Ovary (tissue), 7 donors: ENCODE measurements at regions not wholly inside any gene's neighbourhood (a gene's known extent, or its start where the extent isn't known, plus 50 kb on each side); places are given as distances from the start of the nearest gene placed in this dataset.

ENCODE experiments used
- DNase-seq, 5 donors: peaks; one replicate each; pipeline ENCODE4 v3.0.0-alpha.2; 2019 to 2020
- H3K27ac ChIP-seq, 2 donors: fragments of 200-600 bp; one replicate each; pipeline versions ENCODE4 v1.5.1 to v1.8.0; 2019 to 2022
- H3K27me3 ChIP-seq: fragments of 200-600 bp; one replicate; pipeline ENCODE4 v1.8.0; 2022
- H3K36me3 ChIP-seq: fragments of 200-600 bp; sonication (generic); one replicate; pipeline ENCODE4 v1.5.1; 2019
- H3K4me1 ChIP-seq: one replicate; pipeline ENCODE4 v1.8.1; 2013; ENCODE audit warnings: mild to moderate bottlenecking, moderate library complexity; ENCODE audit not compliant: insufficient read depth
- H3K4me3 ChIP-seq: fragments of 200-600 bp; sonication (generic); one replicate; pipeline ENCODE4 v1.5.1; 2017
- H3K9me3 ChIP-seq, 2 donors: fragments of 200-600 bp in 1 of 2; sonication (generic) in 1 of 2; one replicate each; pipeline versions ENCODE4 v1.5.1 to v1.8.1; 2013 to 2019; ENCODE audit warnings: mild to moderate bottlenecking in 1 of 2, moderate library complexity in 1 of 2
- CTCF ChIP-seq, 3 donors: fragments of 450-650 bp in 2 of 3; fragments of 200-600 bp in 1 of 3; IDR thresholded peaks; one replicate each; pipeline versions ENCODE4 v1.5.1 to v1.8.0; 2016 to 2022; ENCODE audit warnings: antibody characterized with exemption in 3 of 3, mild to moderate bottlenecking in 1 of 3
- EP300 ChIP-seq: sonication (generic); formaldehyde crosslinking; IDR thresholded peaks from one replicate; pipeline ENCODE4 v1.6.1; 2017; ENCODE audit warnings: antibody characterized with exemption
- POLR2A ChIP-seq: fragments of 450-650 bp; IDR thresholded peaks from one replicate; pipeline ENCODE4 v1.6.1; 2017; ENCODE audit warnings: antibody characterized with exemption, mild to moderate bottlenecking, moderate library complexity
- WGBS, 3 donors: extraction: QIAGEN DNeasy Blood & Tissue Kit in 1 of 3; methylation state at CpG; one replicate each; pipeline versions ENCODE4 v1.1.5 to v1.1.7; 2013 to 2017; 5-methylcytosine and 5-hydroxymethylcytosine counted together
- intact Hi-C, 4 donors: fragments of 100-400 bp; cut with DNase I; formaldehyde crosslinking; loops; one replicate each; pipeline versions ENCODE4 v1.11.0 to v1.15.1; 2022 to 2023
- donor health status: DM: no; HTN: no; CAD: no; lungs with moderate emphysema.
- donor health status: DM: no; HTN: no; CAD: no.
- donor health status: Bipolar disorder and iron deficiency.
- donor health status: DM: no; HTN: no; CAD: no.
- donor health status: DM: yes; HTN: yes; CAD: no.

- Histone ChIP-seq H3K9me3 (no peaks in the 10 kb centered on the region), H3K27ac (no peak overlapping the region), H3K27me3 (no peaks in the 10 kb centered on the region), H3K36me3 (no peaks in the 10 kb centered on the region), H3K4me3 (no peak overlapping the region), H3K4me1 (no peaks in the 10 kb centered on the region)
- no peak for TF ChIP-seq EP300
- TF ChIP-seq POLR2A = no peak
- no peak for TF ChIP-seq CTCF (IDR thresholded peaks at IDR 0.05)
- no peak for DNase-seq
- intact Hi-C loops = no loop called here
- 49 to 60% (median 58%) methylated on average over 2 of the region's 2 CpGs for WGBS, 3 donors
These were observed 608.6 kb downstream of the UTRN start for GRCh38 chr6:144893680-144894151.

DNA sequence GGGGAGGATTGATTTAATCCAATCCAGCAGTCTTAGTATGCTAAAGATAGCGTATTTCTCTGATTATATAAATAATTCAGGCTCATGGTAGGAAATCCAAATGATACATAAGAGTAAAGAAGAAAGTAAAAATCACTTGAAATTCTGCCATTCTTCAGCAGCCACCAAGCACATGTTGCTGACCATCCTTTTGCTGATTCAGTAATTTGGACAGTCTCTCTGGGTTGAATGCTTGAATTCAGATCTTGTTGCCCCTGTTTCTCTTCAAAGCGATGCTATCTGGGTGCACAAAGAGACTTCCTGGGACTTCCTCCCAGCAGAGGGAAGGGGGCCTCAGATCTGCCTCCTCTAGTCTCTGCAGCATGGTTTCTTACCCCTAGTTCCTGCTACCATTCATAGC lies 609.1 kb downstream of the UTRN start:
- no peak for DNase-seq
- H3K27ac ChIP-seq = no peak overlapping the region
- no peaks in the 10 kb centered on the region for H3K4me1 ChIP-seq
- no peak overlapping the region for H3K4me3 ChIP-seq
- H3K36me3 ChIP-seq = no peaks in the 10 kb centered on the region
- no peaks in the 10 kb centered on the region for H3K27me3 ChIP-seq
- WGBS, 3 donors = 68 to 82% (median 80%) methylated on average over 2 of the region's 2 CpGs
- TF ChIP-seq CTCF (IDR thresholded peaks at IDR 0.05) (no peak), POLR2A (no peak), EP300 (no peak)
- intact Hi-C loops = no loop called here
- no peaks in the 10 kb centered on the region for H3K9me3 ChIP-seq

DNA sequence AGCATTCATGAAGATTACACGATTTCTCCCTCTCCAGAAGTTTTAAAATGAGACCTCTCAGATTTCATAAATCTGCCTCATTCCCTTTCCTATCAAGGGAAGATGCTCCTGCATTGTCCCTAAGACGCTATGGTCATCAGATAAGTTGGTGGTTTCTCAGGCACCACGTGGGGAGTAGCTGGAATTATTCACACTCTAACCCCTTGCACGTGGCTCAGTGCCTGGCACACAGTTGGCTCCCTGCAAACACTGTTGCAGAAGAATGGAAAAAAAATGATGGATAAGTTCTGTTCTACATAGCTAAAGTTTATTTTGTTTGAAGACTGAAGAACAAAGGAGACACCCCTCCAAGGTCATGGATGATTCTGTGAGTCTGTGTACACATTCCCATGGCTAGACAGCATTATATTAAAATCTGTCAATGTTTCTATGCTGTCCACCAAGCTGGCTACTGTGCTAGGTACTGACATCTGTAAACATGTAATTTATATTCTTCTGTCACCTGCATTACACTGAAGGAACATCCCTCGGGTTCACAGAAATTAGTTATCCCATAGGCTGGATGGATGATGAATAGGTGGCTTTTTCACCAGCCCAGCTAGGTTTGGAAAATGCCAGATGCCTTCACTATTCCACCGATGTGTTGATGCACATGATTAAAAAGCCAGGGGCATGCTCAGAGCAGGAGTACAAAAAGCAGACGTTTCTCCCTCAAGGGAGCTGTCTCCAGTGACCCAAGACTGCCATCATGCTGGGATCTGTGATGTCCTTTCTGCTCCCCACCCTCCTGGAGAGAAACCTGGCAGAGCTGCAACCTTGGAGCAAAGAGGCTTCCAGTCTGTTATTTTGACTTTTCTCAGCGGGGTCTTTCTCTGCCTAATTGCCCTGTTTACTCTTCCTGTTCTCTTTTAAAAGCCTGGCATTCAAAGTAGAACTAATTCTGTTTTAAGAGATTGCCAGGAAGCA lies 610.5 kb downstream of the UTRN start:
- H3K4me1 ChIP-seq = no peaks in the 10 kb centered on the region
- WGBS, 3 donors = 30 to 48% (median 35%) methylated on average over 8 of the region's 8 CpGs
- no peak overlapping the region for H3K4me3 ChIP-seq
- no peaks in the 10 kb centered on the region for H3K9me3 ChIP-seq
- H3K36me3 ChIP-seq = no peaks in the 10 kb centered on the region
- no peak overlapping the region for H3K27ac ChIP-seq
- no peak for TF ChIP-seq CTCF (IDR thresholded peaks at IDR 0.05)
- no peak for TF ChIP-seq EP300
- TF ChIP-seq POLR2A = no peak
- no peak for DNase-seq
- intact Hi-C loops = no loop called here
- H3K27me3 ChIP-seq = no peaks in the 10 kb centered on the region

DNA sequence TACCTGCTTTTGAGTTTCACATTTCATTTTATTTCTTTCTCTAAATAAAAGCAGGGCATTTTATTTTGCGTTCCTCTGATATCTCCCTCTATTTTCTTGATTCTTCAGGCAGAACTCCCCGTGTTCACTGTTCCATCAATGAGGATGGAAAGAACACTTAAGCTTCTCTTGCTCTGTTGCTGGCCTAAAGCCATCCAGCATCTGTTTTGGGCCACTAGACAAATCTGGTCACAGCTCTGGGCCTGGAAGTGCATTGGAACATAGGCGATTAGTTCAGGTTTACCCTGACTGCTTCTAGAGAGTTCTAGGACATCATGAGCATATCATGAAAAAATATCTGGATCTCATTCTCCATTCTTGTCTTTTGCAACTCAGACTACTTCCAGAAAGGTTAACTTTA lies 611.2 kb downstream of the UTRN start:
- WGBS, 3 donors = 61 to 72% (median 67%) methylated on average over 3 of the region's 3 CpGs

More for the DNA sequence above, 611.2 kb downstream of the UTRN start:
- no peak for DNase-seq
- intact Hi-C loops = no loop called here
- Histone ChIP-seq H3K4me3 (no peak overlapping the region), H3K27ac (no peak overlapping the region), H3K27me3 (no peaks in the 10 kb centered on the region), H3K4me1 (no peaks in the 10 kb centered on the region), H3K9me3 (no peaks in the 10 kb centered on the region), H3K36me3 (no peaks in the 10 kb centered on the region)
- no peak for TF ChIP-seq POLR2A
- TF ChIP-seq EP300 = no peak
- no peak for TF ChIP-seq CTCF (IDR thresholded peaks at IDR 0.05)
